GM19324 (cell line): ENCODE measurements at regions not wholly inside any gene's neighbourhood (a gene's known extent, or its start where the extent isn't known, plus 50 kb on each side); places are given as distances from the start of the nearest gene placed in this dataset.

Experiments
- ATAC-seq: cut with Tn5 transposase; IDR thresholded peaks from one replicate; pipeline ENCODE4 v1.9.1; 2021; ENCODE audit warnings: mild to moderate bottlenecking, moderate library complexity; ENCODE audit not compliant: unreplicated experiment, low FRiP score

GRCh38 chr7:34269084-34269483 is 363.7 kb downstream of the BMPER start:
- ATAC-seq = no peak

- no peak for ATAC-seq
Observed at GRCh38 chr7:34275624-34276023, 370.3 kb downstream of the BMPER start.

- no peak for ATAC-seq
Observed at GRCh38 chr7:34277016-34277802, 371.9 kb downstream of the BMPER start.

GRCh38 chr7:34277803-34278199 is 372.5 kb downstream of the BMPER start:
- no peak for ATAC-seq

GRCh38 chr7:34281260-34281659 is 375.9 kb downstream of the BMPER start:
- ATAC-seq = no peak

GRCh38 chr7:34282271-34282670 is 375.7 kb upstream of the NPSR1 start:
- no peak for ATAC-seq

- ATAC-seq = no peak
Observed at GRCh38 chr7:34296663-34297062, 361.4 kb upstream of the NPSR1 start.

GRCh38 chr7:34298492-34299013 is 359.5 kb upstream of the NPSR1 start:
- no peak for ATAC-seq

GRCh38 chr7:34299066-34299465 is 359.0 kb upstream of the NPSR1 start:
- no peak for ATAC-seq

- no peak for ATAC-seq
Observed at GRCh38 chr7:34307540-34307939, 350.5 kb upstream of the NPSR1 start.

GRCh38 chr7:34308595-34308994 is 349.4 kb upstream of the NPSR1 start:
- no peak for ATAC-seq

- no peak for ATAC-seq
Observed at GRCh38 chr7:34309116-34309515, 348.9 kb upstream of the NPSR1 start.

- ATAC-seq = no peak
Observed at GRCh38 chr7:34309584-34309983, 348.4 kb upstream of the NPSR1 start.

- ATAC-seq = no peak
Observed at GRCh38 chr7:34311591-34311990, 346.4 kb upstream of the NPSR1 start.

GRCh38 chr7:34312624-34313023 is 345.4 kb upstream of the NPSR1 start:
- ATAC-seq = no peak

GRCh38 chr7:34313289-34313688 is 344.7 kb upstream of the NPSR1 start:
- ATAC-seq = no peak

- no peak for ATAC-seq
Observed at GRCh38 chr7:34315032-34315431, 343.0 kb upstream of the NPSR1 start.

- ATAC-seq = no peak
Observed at GRCh38 chr7:34317039-34317438, 341.0 kb upstream of the NPSR1 start.

GRCh38 chr7:34320412-34320811 is 337.6 kb upstream of the NPSR1 start:
- ATAC-seq = no peak

- ATAC-seq = peak; percentile 73
Observed at GRCh38 chr7:34320926-34321661, 336.9 kb upstream of the NPSR1 start.

- peak; percentile 40 for ATAC-seq
Observed at GRCh38 chr7:34322841-34323240, 335.2 kb upstream of the NPSR1 start.

- no peak for ATAC-seq
Observed at GRCh38 chr7:34327681-34328080, 330.3 kb upstream of the NPSR1 start.
